GM21367 (cell line): ENCODE measurements at regions not wholly inside any gene's neighbourhood (a gene's known extent, or its start where the extent isn't known, plus 50 kb on each side); places are given as distances from the start of the nearest gene placed in this dataset.

Experiments used
- ATAC-seq: cut with Tn5 transposase; IDR thresholded peaks from one replicate; pipeline ENCODE4 v1.9.1; 2021; ENCODE audit not compliant: unreplicated experiment

GRCh38 chr7:17507717-17508116, 209.3 kb downstream of the AHR start:
- ATAC-seq = no peak

- no peak for ATAC-seq
Observed at GRCh38 chr7:17512181-17512675, 213.8 kb downstream of the AHR start.

GRCh38 chr7:17516771-17517170, 218.3 kb downstream of the AHR start:
- no peak for ATAC-seq

- ATAC-seq = no peak
Observed at GRCh38 chr7:17520941-17521340, 222.5 kb downstream of the AHR start.

- ATAC-seq = no peak
Observed at GRCh38 chr7:17521437-17521836, 223.0 kb downstream of the AHR start.

- ATAC-seq = no peak
Observed at GRCh38 chr7:17523813-17524739, 225.6 kb downstream of the AHR start.

- ATAC-seq = no peak
Observed at GRCh38 chr7:17524746-17525145, 226.3 kb downstream of the AHR start.

- ATAC-seq = no peak
Observed at GRCh38 chr7:17526621-17527020, 228.2 kb downstream of the AHR start.

- ATAC-seq = no peak
Observed at GRCh38 chr7:17528636-17529035, 230.2 kb downstream of the AHR start.

GRCh38 chr7:17530244-17530643, 231.8 kb downstream of the AHR start:
- ATAC-seq = no peak

- peak; percentile 67 for ATAC-seq
Observed at GRCh38 chr7:17530741-17531421, 232.4 kb downstream of the AHR start.

- no peak for ATAC-seq
Observed at GRCh38 chr7:17532861-17533404, 234.5 kb downstream of the AHR start.

- no peak for ATAC-seq
Observed at GRCh38 chr7:17534348-17534747, 235.9 kb downstream of the AHR start.

GRCh38 chr7:17535776-17536175, 237.3 kb downstream of the AHR start:
- ATAC-seq = no peak

- ATAC-seq = no peak
Observed at GRCh38 chr7:17544401-17544800, 245.9 kb downstream of the AHR start.

- ATAC-seq = no peak
Observed at GRCh38 chr7:17545348-17545747, 246.9 kb downstream of the AHR start.

- ATAC-seq = no peak
Observed at GRCh38 chr7:17546189-17546588, 247.7 kb downstream of the AHR start.

GRCh38 chr7:17546592-17546991, 248.1 kb downstream of the AHR start:
- ATAC-seq = no peak

- ATAC-seq = no peak
Observed at GRCh38 chr7:17548014-17548653, 249.7 kb downstream of the AHR start.

GRCh38 chr7:17549406-17549805, 251.0 kb downstream of the AHR start:
- no peak for ATAC-seq

- ATAC-seq = no peak
Observed at GRCh38 chr7:17552373-17552772, 253.9 kb downstream of the AHR start.
